GM19240 (cell line): ENCODE measurements at regions not wholly inside any gene's neighbourhood (a gene's known extent, or its start where the extent isn't known, plus 50 kb on each side); places are given as distances from the start of the nearest gene placed in this dataset.

ENCODE experiments used
- DNase-seq: peaks from one replicate; pipeline ENCODE4 v3.0.0; 2011; ENCODE audit warnings: low spot score; ENCODE audit not compliant: insufficient read length

DNA sequence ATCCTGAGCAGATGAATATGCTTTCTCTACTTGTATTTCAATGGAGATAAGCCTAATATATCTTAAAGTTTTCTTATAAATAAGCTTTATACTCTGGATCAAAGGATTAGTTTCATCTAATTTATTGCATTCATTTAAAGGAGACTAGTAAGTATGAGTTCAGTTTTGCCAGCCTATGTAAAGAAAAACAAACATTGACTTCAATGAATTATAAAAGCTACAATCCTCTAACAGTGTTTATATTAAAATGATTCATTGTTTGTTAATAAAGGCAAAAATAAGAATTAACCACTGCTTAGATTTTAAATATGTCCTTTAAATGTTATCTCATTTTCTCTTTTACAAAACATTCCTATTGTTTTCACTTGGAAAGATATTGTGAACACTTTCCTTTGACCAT is 566.0 kb downstream of the EPHA4 start:
- no peak for DNase-seq

DNA sequence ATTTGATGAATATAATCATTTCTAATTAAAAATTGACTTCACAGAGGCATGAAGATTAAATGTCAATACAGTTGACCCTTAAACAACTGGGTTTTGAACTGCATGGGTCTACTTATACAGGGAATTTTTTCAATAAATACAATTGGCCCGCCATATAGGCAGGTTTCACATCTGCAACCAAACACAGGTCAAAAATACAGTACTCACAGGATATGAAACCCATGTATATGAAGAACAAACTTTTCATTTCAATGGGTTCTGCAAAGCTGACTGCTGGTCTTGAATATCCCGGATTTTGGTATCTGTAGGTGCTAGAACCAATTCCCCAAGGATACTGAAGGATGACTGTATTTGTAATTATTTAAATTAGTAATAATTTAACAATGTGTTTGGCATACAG is 555.6 kb downstream of the EPHA4 start:
- DNase-seq, result no peak

DNA sequence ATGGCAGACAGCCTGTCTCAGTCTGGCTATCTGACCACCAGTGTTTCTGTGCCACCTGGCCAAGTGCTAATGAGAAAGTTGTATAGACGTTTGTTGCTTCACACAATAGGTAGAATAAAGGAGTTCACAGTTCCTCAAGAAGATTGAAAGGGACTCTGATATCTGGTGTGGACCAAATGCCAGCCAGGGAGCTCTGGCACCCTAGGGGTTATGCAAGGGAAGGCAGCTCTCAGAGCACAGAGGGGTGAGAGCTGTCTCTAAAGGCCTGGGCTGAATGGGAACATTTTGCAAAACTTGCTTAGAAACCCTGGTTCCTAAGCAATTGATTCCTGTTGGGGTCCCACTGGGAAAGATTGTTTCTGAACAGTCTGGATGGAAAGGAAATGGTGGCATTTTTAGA is 553.8 kb downstream of the EPHA4 start:
- no peak for DNase-seq

DNA sequence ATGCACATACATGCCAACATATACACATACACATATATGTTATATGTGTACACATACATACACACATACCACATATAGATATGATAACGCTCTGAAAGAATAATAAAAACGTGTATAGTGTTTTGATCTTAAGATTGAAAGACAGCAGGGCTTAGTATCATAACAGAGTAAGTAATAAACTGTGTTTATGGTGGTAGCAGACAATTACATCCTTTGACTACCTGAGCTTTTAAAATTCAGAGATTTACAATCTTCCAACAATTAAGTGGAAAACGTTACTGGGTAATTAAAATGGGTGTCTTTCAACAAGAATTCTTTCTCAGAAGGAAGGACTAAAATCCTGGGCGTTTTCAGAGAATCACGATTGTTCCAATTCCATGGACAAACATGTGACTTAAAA is 552.4 kb downstream of the EPHA4 start:
- no peak for DNase-seq

DNA sequence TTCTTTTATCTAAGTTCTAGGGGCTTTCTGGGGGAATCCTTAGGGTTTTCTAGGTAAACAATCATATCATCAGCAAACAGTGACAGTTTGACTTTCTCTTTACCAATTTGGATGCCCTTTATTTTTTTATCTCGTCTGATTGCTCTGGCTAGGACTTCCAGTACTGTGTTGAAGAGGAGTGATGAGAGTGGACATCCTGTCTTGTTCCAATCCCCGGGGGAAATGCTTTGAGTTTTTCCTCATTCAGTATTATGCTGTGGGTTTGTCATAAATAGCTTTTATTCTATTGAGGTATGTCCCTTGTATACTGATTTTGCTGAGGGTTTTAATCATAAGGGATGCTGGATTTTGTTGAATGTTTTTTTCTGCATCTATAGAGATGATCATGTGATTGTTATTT is 549.5 kb downstream of the EPHA4 start:
- DNase-seq, result no peak

DNA sequence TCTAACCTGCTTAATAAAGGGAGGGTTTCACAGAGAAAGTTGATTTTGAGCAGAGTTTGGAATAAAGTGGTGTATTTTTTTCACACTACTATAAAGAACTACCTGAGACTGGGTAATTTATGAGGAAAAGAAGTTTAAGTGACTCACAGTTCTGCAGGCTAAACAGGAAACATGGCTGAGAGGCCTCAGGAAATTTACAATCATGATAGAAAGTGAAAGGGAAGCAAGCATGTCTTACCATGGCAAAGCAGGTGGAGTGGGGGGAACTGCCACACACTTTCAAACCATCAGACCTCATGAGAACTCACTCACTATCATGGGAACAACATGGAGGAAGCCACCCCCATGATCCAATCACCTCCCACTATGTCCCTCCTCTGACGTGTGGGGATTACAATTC is 546.7 kb downstream of the EPHA4 start:
- DNase-seq, result no peak

DNA sequence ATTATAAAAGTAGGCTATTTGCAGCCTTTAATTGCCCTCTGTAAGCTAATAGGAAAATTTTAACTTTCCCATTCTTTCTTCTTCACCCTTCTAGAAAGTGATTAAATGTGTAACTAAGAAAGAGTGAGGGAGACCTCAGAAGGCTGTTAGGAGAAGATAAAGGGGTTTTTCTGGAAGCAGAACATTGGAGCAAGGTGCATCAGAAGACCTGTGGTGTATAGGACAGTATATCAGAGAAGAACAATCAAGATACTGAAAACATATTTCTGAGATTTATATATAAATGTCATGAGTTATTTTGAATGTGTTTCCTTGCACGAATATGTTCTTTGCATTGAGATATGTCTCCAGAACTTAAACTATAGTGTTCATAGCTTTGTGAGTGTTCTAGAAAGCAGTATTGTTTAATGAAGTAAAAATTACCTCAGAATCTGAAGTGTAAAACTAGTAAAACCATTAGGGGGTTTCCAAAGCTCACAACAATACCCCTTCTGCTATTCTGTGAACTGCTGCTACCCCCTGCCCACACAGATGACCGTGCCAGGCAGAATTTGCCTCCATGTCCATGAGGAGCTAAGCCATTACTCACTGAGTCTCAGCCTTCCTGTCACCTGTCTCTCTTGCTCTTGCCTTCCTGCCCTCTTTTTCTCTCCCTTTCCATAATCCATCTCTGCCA is 537.9 kb downstream of the EPHA4 start:
- DNase-seq, result no peak

DNA sequence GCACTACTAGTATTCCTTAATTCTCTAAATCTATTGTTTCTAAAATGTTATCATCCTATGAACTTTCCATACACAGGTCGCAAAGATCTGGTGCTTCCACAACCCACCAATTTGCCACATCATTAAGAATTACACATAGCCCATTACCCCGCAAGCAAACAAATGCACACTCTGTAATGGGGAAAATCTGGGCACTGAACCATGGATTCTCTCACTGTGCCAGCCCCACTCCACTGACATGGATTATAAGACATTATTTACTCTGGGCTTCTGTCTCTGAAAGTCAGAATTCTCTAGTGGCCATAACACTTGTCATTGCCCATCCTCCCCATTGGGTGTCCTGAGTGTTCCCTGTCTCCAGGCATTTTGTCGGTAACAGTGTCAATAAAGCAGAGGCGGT is 537.1 kb downstream of the EPHA4 start:
- no peak for DNase-seq

DNA sequence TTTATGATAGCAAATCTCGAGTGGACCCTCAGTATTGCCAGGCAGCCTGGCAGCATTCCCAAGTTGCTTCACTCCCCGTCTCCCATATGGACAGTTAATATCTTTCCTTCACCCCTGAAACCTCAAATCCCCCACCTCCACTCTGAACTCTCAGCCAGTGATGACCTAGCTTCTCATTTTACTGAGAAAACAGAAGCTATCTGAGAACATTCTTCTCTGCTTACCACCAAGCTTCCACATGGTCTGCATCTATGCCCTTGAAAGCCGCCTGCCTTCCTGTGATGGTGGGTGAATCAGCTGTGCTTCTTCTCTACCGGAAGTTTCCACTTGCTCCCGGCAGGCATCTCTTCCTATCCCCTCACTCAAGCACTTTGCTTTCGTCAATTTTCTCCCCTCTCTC is 529.2 kb downstream of the EPHA4 start:
- DNase-seq, result no peak

DNA sequence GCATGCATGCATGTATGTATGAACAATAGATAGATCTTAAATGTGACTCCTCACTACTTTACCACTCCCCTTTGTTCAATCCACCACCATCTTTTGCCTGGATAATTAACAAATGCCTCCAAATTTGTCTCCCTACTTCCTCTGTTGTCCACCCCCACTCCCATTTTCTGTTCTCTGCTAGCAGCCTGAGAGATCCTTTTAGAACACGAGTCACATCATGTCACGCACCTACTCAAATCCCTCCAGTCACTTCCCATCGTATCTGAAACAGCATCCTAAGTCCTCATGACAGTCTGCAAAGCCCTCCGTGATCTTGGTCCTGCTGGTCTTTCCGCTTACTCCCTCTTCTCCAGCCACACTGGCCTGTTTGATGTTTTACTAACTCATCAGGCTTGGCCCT is 527.3 kb downstream of the EPHA4 start:
- no peak for DNase-seq

DNA sequence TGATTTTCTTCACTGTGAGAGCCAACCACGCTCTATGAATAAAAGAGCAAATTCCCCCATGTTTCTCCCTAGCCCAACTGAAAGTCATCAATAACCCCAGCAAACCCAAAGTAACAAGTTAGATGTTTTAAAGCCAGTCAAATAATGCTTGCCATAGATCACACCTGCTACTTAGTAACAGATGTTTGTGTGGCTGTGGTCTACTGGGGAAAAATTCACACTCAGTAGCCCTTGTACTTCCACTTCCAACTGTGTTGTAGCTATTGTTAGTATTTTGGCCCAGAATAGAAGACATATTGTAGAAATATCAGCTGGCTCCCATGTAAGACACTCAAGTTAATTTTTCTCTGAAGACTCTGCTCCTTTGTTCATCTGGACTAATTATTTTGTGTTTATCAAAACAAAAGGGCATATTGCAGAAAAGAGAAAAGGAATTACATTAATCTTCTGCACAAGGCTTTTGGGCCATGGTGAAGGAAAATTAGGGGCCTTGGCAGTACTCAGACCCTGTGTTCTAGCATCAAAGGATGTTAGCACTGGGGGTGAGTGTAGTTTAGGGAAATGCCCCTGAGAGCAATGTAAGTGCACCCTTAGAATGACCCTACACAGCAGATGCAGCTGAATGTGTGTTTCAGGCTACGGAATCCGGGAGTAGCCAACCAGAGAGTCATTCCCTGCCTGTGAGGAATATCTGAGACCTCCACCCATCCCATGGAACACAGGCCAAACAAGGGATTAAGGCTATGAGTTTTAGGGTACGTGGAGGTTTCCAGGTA is 521.9 kb downstream of the EPHA4 start:
- no peak for DNase-seq

DNA sequence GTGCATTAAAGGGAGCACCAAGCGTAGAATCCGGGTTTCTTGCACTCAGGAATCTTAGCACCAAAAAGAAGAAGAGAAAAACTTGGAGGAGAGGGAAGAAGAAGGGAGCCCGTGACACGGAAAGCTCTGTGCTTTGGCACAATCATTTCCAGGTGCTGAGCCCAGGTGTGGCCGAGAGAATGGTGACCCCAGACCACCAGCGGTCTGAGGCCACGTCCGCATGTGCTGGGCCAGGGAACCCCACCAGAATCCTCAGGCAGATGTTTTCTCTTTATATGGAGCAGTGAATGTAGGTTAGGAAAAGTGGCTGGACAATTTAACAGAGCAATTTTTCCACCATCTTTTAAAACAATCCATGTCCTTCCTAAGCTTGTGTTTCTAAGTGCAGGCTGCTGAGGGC is 520.9 kb downstream of the EPHA4 start:
- DNase-seq, result no peak

DNA sequence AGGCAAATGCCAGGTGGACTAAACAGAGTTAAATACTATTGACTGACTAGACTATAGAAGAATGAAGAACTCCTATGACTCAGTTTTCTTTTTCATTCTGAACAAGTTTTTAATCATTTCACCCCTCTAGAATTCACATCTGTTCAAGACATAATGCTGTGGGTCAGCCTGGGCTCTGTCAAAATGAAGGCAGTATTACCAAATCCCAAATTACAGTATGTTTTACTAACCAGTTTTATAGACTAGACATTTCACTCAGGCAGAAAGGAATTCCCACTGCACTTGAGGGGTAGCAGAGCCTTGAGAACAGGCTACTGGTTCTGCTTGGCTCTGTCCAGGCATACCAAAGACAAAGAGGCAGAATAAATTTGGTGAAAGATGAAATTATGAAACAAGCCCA is 511.7 kb downstream of the EPHA4 start:
- no peak for DNase-seq

DNA sequence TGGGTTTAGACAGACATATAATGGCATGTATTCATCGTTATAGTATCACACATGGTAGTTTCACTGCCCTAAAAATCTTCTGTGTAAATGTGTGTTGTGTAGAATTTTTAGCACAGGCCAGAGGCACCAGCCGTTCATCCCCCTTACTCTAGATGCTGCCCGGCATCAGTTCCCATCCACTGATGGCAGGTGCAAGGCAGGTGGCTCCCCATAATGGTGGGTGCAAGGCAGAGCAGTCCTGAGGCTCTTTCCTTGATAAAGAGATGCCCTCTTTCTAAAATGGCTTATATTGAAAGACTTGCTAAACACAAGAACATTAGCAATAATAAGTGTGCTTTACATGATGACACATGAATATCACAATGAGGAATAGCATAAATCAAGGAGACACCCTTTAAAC is 508.5 kb downstream of the EPHA4 start:
- DNase-seq, result no peak

DNA sequence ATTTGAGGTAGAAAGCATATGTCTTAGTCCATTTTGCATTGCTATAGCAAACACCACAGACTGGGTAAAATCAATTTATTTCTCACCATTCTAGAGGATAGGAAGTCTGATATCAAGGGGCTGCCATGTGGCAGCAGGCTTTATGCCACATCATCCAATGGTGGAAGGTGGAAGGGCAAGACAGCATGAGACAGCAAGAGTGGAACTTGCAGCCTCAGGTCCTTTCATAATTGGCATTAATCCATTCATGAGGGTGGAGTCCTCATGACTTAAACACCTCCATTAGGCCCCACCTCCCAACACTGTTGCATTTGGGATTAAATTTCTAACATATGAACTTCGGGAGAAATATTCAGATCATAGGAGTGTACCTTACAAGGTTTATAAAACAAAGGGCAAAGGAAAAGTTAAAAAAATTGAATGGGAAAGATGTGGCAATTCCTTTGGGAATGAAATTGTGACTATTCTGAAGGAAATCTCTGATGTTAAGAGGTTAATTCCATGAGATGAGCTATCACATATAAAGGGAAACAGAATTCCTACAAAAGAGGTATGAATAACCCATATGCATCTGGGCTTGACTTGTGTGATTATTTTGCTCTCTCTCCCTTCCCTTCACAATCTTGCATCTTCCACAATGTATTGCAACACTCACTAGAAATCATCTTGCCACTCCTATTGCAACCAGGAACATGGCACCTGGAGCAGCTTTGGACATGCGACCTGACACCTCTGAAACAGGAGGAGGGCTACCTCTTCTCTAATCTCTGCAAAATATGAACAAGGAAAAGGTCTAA is 507.8 kb downstream of the EPHA4 start:
- no peak for DNase-seq

DNA sequence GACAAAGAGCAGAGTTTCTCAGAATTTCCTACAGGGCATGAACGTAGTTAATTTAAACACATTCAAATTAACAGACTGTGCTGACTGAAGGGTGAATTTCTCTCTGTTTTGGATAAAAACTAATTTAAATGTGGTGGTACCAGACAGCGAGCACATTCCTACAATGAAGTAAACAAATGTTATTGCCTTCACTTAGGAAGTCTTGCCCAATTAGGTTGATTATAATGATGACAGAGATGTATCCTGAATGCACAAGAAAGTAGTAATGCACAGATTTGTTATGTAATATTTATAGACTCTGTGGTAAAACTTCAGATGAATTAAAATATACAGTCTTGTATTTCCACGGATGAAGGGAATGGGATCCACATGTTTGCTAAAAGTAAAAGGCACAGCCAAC is 507.2 kb downstream of the EPHA4 start:
- DNase-seq, result no peak

DNA sequence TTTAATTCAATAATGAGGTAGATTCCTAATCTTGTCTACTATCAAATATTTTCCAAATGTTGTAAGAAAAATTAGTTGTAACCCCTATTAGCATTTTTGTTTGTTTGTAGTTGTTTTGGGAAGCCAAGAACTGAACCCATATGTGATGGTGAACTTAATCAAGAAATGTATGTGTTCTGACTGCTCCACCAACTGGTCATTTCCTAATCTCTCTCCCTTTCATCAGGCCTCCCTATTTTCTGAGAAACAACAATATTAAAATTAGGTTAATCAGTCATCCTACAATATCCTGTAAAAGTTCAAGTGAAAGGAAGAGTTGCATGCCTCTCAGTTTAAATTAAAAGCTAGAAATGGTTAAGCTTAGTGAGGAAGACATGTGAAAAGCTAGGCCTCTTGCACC is 504.0 kb downstream of the EPHA4 start:
- DNase-seq, result no peak

DNA sequence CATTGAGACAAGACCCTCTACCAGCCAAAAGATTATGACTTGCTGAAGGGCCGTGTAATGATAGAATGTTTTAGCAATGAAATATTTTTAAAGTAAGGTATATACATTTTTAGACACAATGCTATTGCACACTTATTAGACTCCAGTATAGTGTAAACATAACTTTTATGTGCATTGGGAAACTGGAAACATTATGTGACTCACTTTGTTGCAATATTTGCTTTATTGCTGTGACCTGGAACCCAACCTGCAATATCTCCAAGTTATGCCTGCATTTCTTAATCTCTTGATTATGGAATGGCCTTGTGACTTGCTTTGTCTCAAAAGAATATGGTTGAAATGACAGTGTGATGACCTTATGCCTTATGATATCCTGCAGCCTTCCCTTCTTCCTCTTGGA is 502.0 kb downstream of the EPHA4 start:
- no peak for DNase-seq

DNA sequence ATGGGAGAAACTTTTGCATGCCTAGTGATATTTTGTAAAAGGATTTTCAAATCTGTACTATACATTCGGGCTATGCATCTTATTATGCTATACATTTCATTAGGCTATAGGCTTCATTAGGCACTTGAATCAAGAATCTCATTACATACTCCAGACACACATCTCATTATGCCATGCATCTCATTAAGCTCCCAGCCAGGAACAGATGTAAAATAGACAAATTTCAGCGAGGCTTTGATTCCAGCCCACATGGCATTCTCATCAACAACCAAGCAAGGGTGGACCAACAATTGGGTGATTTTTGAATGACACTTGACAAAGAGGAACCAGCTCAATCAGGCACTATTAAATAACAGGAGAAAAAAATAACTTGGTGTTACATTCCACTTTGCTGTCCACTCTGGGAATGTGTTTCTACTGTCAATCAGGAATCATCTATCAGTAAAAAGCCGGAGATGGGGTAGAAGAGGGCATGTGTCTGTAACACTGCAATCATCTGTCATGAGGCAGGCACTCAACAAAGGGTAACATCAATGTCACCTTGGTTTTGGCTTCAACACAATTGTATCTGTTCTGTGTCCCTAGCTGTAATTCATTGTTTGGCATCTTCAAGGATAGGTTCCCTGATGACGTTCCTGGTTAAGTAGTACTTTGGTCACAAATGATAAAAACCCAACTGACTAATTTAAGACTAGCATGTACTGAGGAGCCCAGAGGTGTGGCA is 498.6 kb downstream of the EPHA4 start:
- DNase-seq, result no peak

DNA sequence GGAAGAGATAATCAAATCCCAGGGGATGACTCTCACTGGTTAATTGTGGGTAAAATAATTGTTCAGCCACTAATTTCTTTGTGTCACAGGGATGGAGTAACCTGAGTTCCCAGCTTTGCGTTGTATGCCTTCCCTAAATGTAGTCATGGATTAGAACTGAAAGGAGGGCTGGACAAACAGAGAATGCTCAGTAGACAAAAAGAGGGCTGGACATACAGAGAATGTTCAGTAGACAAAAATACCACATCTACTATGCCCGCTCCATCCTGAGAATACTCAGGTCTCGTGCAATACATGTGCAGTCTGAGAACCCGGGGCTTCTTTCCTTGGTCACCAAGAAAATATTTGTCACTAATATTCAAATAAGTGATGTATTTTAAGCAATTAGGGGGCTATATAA is 497.9 kb downstream of the EPHA4 start:
- DNase-seq, result no peak

DNA sequence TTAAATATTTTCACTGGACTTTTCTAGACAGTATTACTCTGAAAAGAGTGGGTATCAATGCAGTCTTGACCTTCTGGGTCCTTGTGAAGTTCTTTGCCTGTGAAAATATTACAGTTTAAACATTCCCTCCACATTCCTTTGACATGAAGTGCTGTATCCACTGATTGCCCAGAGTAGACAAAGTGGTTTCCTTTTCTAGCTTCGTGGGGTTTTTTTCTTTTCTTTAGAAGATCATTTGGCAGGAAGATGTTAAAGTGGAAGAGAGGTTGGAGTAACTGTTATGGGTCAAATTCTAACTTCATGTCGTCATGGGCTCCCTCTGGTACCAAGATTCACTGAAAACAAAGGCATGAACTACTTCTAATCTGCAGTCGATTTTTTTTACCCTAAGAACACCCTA is 496.9 kb downstream of the EPHA4 start:
- no peak for DNase-seq

DNA sequence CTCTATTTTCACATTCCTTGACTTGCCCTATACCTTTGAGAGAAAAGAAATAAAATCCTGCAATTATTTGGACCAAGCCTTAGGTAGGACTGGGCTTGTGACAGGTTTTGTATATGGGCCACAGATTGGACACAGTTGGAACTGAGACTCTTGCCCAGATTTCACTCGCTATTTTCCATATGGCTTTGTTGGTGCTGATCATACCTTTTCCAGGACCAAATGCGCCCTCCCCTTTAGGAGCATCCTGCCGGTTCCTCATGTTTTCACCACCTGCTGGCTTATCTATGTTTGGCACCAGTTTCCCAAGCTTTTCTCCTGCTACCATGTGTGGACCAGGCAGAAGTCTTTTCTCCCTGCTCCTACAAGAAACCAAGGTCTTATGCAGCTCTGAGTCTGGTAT is 494.9 kb downstream of the EPHA4 start:
- DNase-seq, result no peak
